Sigmoid colon (tissue), 4 donors: ENCODE measurements at regions not wholly inside any gene's neighbourhood (a gene's known extent, or its start where the extent isn't known, plus 50 kb on each side); places are given as distances from the start of the nearest gene placed in this dataset.

Experiments used
- CTCF ChIP-seq, 4 experiments: fragments of 450-650 bp in 3 of 4; fragments of 200-600 bp in 1 of 4; IDR thresholded peaks; one replicate each; pipeline ENCODE4 v1.5.1; 2016 to 2019; ENCODE audit warnings: antibody characterized with exemption in 4 of 4, mild to moderate bottlenecking in 3 of 4, moderate library complexity in 2 of 4
- POLR2AphosphoS5 ChIP-seq, 4 donors: sonication (generic); formaldehyde crosslinking; IDR thresholded peaks; one replicate each; pipeline ENCODE4 v1.6.1; 2017; ENCODE audit warnings: antibody characterized with exemption in 4 of 4

GRCh38 chr12:97781342-97781741, 318.7 kb downstream of the RMST start:
- TF ChIP-seq CTCF (IDR thresholded peaks at IDR 0.05) (no peak), POLR2AphosphoS5 (IDR thresholded peaks at IDR 0.05) (no peak)
